ENCODE measurements at regions not wholly inside any gene's neighbourhood (a gene's known extent, or its start where the extent isn't known, plus 50 kb on each side); places are given as distances from the start of the nearest gene placed in this dataset.

GRCh38 chr4:62344474-62344873, 1144.3 kb downstream of the ADGRL3 start:
- no peaks in the 10 kb centered on the region for H4K20me1 ChIP-seq (ENCODE audit: insufficient read depth, poor library complexity, severe bottlenecking)
- H3K79me2 ChIP-seq: no peaks in the 10 kb centered on the region
- no peak overlapping the region for H3K4me3 ChIP-seq
- H3K36me3 ChIP-seq (replicated peaks; ENCODE audit: insufficient read depth, low read depth): no peaks in the 10 kb centered on the region
- no peaks in the 10 kb centered on the region for H3K9me2 ChIP-seq (replicated peaks; ENCODE audit: insufficient read depth)
- no peak overlapping the region for H3K27ac ChIP-seq
- no peaks in the 10 kb centered on the region for H3K9me3 ChIP-seq (ENCODE audit: low read depth)
- WGBS (ENCODE audit: low lambda C conversion rate, missing lambda C conversion rate): 80% methylated on average over 4 of the region's 4 CpGs
- no peaks in the 10 kb centered on the region for H3K4me1 ChIP-seq (ENCODE audit: insufficient read depth)
- H2AFZ ChIP-seq: no peak overlapping the region
- H3K27me3 ChIP-seq: no peaks in the 10 kb centered on the region
- no peak for DNase-seq (ENCODE audit: low spot score)
- no peak overlapping the region for H3K4me2 ChIP-seq
- TF ChIP-seq CTCF (IDR thresholded peaks at IDR 0.05; ENCODE audit: poor library complexity) (no peak), EZH2phosphoT487 (IDR thresholded peaks at IDR 0.05; ENCODE audit: low read depth, severe bottlenecking, unreplicated experiment) (no peak), EZH2 (IDR thresholded peaks at IDR 0.05; ENCODE audit: borderline replicate concordance) (no peak)

GRCh38 chr4:62342346-62342745, 1142.2 kb downstream of the ADGRL3 start:
- H3K4me1 ChIP-seq (ENCODE audit: insufficient read depth): no peaks in the 10 kb centered on the region
- no peaks in the 10 kb centered on the region for H3K79me2 ChIP-seq
- H2AFZ ChIP-seq: no peak overlapping the region
- H3K27me3 ChIP-seq: no peaks in the 10 kb centered on the region
- no peaks in the 10 kb centered on the region for H4K20me1 ChIP-seq (ENCODE audit: insufficient read depth, poor library complexity, severe bottlenecking)
- no peak for DNase-seq (ENCODE audit: low spot score)
- no peaks in the 10 kb centered on the region for H3K9me2 ChIP-seq (replicated peaks; ENCODE audit: insufficient read depth)
- no peak for TF ChIP-seq EZH2phosphoT487 (IDR thresholded peaks at IDR 0.05; ENCODE audit: low read depth, severe bottlenecking, unreplicated experiment)
- no peak for TF ChIP-seq EZH2 (IDR thresholded peaks at IDR 0.05; ENCODE audit: borderline replicate concordance)
- no peak for TF ChIP-seq CTCF (IDR thresholded peaks at IDR 0.05; ENCODE audit: poor library complexity)
- no peaks in the 10 kb centered on the region for H3K9me3 ChIP-seq (ENCODE audit: low read depth)
- H3K36me3 ChIP-seq (replicated peaks; ENCODE audit: insufficient read depth, low read depth): no peaks in the 10 kb centered on the region
- no peak overlapping the region for H3K4me2 ChIP-seq
- H3K4me3 ChIP-seq: no peak overlapping the region
- no peak overlapping the region for H3K27ac ChIP-seq

- H3K36me3 ChIP-seq (replicated peaks; ENCODE audit: insufficient read depth, low read depth): no peaks in the 10 kb centered on the region
- H3K4me1 ChIP-seq (ENCODE audit: insufficient read depth): no peaks in the 10 kb centered on the region
- H3K9me3 ChIP-seq (ENCODE audit: low read depth): no peaks in the 10 kb centered on the region
- H3K27ac ChIP-seq: no peak overlapping the region
- H3K27me3 ChIP-seq: no peaks in the 10 kb centered on the region
- TF ChIP-seq EZH2 (IDR thresholded peaks at IDR 0.05; ENCODE audit: borderline replicate concordance) (no peak), CTCF (IDR thresholded peaks at IDR 0.05; ENCODE audit: poor library complexity) (no peak), EZH2phosphoT487 (IDR thresholded peaks at IDR 0.05; ENCODE audit: low read depth, severe bottlenecking, unreplicated experiment) (no peak)
- H3K79me2 ChIP-seq: no peaks in the 10 kb centered on the region
- WGBS (ENCODE audit: low lambda C conversion rate, missing lambda C conversion rate): 100% methylated on average over 2 of the region's 2 CpGs
- no peak overlapping the region for H3K4me2 ChIP-seq
- no peak overlapping the region for H2AFZ ChIP-seq
- H3K9me2 ChIP-seq (replicated peaks; ENCODE audit: insufficient read depth): no peaks in the 10 kb centered on the region
- no peak for DNase-seq (ENCODE audit: low spot score)
- no peak overlapping the region for H3K4me3 ChIP-seq
- H4K20me1 ChIP-seq (ENCODE audit: insufficient read depth, poor library complexity, severe bottlenecking): no peaks in the 10 kb centered on the region
Observed at GRCh38 chr4:62328526-62328925, 1128.4 kb downstream of the ADGRL3 start.
